GM10266 (cell line): ENCODE measurements at regions not wholly inside any gene's neighbourhood (a gene's known extent, or its start where the extent isn't known, plus 50 kb on each side); places are given as distances from the start of the nearest gene placed in this dataset.
"Not testable (repeated sequence)": the region's sequence is repeated elsewhere in the genome, so short reads cannot be mapped to it uniquely, and the experiment has no call there.

ENCODE experiments used
- DNase-seq: peaks from one replicate; pipeline ENCODE4 v3.0.0; 2012; ENCODE audit errors: extremely low spot score
- TF ChIP-seq, protein P1 (sequence below): IDR thresholded peaks from 2 replicates; pipeline ENCODE4 v1.5.1; 2012; ENCODE audit warnings: mild to moderate bottlenecking, low read depth; ENCODE audit not compliant: control insufficient read depth, insufficient read depth; ENCODE audit errors: missing control alignments

GRCh38 chr16:29296176-29296575, 110.3 kb downstream of the NPIPB11 start:
- not testable (repeated sequence) for DNase-seq

DNA sequence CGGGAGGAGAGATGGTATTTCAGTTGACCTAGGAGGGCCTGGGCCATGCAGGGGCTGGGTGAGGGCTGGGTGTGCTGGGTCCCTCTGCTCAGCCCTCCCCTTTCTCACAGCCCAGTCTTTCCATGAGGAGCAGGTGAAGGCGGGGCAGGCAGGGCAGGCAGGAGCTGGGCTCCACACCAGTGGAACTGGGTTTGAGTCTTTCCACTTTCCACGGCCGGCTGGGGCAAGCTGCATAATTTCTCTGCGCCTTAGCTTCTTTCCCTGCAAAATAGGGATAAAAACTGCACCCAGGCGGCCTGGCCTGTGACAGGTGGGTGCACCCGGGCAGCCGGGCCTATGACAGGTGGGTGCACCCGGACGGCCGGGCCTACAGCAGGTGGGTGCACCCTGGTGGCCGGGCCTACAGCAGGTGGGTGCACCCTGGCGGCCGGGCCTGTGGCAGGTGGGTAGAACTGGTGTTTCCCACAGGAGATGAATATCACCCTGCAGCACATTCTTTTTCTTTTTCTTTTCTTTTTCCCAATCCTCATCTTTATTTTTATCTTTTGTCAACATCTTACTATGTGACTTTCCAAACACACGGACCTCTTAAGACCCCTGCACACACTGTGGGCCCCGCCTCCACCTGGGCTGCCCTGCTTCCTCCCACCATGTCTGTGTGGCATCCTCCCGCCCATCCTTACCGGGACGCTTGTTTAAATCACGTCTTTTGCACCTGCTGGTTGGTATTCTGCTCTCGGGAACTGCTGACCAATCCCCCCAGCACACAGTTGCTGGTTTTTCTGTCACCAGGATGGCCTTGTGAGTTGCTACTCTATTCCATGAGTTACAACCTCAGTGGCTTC, 111.3 kb downstream of the NPIPB11 start:
- not testable (repeated sequence) for DNase-seq

DNA sequence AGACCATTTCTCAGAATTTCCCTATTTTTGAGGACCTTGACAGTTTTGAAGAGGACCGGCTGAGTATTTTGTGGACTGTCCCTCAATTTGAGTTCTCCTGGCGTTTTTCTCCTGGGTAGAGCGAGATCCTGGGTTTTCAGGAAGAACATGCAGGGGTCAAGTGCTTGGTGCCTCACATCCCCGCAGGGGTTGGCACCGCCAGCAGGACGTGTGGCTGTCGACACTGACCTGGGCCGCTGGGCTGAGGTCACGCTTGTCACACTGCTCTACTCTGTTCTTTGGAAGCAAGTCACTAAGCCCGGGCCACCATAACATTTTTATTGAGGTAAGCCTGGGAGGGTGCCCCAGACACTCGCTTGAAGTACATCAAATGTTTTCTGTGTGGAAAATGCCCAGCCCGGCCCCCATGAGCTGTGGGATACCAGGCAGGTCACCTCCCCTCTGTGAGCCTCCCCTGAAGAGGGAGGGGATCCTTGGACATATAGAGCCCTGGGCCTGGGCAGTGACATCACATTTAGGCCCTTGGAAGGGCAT, 112.0 kb downstream of the NPIPB11 start:
- not testable (repeated sequence) for DNase-seq

GRCh38 chr16:29293545-29293944, 113.0 kb downstream of the NPIPB11 start:
- not testable (repeated sequence) for DNase-seq

DNA sequence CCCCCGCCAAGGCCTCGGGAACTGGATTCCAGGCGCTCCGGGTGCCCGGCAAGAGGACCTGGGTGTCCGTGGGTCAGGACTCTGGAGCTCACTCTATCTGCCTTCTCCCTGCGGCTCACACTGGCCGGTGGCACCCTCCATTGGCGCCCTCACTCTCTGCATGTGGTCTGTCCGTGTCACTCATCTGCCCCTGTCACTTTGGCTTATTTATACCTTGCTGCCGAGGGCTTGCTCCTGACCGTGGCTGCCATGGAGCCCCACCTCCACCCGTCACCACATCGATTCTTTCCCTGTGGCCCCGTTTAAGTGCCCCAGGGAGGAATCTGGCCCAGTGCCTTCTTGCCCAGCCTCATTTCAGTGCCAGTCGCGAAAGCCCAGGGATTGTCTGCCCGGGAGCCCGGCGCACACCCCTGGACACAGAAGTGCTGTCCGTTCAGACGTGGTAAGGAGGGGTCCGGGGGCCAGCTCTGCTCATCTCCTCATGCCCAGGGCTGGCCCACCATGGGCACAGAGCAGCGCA, 113.5 kb downstream of the NPIPB11 start:
- DNase-seq = not testable (repeated sequence)

DNA sequence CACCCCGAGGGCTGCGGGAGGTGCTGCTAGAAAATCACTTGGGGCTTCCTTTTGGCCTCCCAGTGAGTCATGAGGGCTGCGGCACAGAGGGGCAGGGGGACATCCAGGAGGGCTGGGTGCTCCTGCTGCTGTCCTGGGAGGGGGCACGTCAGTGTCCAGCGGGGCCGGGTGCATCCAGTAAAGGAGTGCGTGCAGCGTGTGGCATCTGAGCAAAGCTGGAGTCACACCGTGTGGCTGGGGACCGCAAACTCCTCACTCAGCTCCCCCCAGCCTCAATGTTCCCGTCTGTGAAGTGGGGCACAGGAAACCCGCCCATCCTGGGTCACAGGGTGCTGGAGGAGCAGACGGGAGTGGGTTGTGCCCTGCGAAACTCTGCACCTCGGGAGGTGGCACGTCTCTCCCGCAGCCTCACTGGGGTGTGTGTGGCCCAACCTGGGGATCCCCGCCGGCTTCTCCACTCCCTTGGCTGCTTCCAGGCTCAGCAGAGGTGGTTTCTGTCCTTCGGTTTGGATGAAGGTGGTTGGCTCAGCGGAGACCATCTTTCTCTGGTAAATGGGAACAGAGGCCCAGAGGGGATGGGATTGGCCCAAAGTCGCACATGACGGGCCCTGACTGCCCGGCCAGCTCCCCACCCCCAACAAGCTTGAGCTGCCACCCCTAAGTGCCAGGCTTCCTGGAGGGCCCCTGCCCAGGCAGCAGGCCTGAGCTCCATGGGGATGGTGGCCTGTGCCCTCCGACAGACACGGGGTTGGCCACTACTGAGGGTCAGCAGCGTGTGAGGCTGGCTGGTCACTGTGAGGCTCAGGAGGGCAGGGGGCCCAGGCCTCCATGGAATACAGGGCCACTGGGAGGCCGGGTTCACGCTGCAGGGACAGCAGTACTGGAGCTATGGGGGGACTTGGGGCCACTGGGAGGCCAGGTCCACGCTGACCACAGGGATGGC, 114.9 kb downstream of the NPIPB11 start:
- not testable (repeated sequence) for DNase-seq

DNA sequence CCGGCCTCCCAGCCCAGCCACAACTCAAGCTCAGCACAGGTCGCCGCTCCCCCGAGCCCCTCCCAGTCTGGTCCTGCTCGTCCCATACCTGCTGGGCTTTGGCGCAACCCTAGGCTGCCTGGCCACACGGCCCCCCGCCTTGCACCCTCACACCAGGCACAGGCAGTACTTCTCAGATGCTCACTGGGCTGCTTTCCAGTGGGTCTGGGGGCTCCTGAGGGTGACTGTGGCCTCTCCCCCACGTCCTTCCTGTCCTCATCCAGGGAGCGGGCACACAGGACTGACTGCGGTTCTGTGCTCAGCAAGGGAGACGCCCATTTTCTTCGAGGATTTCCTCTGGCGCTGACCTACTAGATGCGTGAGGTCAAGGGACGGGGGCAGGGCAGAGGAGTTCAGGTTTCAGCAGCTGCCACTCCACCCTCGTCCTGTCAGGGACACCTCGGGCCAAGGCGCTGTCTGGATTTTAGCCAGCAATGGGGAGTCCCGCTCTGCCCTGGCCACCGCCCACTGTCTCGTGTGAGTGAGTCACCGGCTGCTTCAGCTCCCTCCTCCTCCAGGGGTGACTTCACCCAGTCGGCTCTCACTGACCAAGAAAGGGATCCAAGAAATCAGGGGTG, 115.8 kb downstream of the NPIPB11 start:
- peak; percentile 70 for DNase-seq
- TF ChIP-seq, protein P1, sequence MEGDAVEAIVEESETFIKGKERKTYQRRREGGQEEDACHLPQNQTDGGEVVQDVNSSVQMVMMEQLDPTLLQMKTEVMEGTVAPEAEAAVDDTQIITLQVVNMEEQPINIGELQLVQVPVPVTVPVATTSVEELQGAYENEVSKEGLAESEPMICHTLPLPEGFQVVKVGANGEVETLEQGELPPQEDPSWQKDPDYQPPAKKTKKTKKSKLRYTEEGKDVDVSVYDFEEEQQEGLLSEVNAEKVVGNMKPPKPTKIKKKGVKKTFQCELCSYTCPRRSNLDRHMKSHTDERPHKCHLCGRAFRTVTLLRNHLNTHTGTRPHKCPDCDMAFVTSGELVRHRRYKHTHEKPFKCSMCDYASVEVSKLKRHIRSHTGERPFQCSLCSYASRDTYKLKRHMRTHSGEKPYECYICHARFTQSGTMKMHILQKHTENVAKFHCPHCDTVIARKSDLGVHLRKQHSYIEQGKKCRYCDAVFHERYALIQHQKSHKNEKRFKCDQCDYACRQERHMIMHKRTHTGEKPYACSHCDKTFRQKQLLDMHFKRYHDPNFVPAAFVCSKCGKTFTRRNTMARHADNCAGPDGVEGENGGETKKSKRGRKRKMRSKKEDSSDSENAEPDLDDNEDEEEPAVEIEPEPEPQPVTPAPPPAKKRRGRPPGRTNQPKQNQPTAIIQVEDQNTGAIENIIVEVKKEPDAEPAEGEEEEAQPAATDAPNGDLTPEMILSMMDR = no peak

GRCh38 chr16:29289516-29290239, 116.8 kb downstream of the NPIPB11 start:
- DNase-seq = not testable (repeated sequence)

DNA sequence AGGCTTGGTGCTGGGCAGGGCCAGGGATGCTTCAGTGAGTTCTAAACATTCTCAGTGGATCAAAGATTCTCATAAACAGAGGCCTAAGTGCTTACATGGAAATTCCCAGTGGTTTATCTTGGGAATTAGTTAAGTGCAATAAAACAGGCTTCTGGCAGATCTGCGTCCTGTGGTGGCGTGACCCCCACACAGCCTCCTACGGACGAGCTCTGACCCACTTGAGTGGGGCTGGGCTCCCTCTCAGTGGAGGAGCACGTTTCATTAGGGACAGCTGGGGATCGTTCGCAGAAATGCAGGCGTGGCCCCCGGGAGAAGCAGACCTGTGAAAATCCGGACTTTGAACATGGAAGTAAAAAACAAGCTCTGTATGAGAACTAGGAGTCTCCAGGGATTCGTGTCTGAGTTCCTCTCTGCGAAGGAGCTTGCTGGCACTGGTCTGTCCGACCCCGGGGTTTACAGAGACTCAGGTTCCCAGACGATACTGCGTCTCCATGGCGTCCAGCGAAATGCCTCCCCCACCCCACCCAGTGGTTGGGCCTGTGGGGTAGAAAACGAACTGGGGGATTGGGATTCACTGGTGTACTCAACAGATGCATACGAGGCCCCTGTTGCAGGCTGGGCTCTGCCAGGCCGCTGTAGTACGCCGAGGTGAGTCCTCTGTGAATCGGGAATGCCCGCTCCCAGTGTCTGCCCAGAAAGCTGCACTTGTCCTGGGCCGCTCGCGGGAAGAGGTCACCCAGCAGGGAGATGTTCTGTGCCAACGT, 117.6 kb downstream of the NPIPB11 start:
- not testable (repeated sequence) for DNase-seq

- not testable (repeated sequence) for DNase-seq
Measured at GRCh38 chr16:29287871-29288535, 118.5 kb downstream of the NPIPB11 start.

DNA sequence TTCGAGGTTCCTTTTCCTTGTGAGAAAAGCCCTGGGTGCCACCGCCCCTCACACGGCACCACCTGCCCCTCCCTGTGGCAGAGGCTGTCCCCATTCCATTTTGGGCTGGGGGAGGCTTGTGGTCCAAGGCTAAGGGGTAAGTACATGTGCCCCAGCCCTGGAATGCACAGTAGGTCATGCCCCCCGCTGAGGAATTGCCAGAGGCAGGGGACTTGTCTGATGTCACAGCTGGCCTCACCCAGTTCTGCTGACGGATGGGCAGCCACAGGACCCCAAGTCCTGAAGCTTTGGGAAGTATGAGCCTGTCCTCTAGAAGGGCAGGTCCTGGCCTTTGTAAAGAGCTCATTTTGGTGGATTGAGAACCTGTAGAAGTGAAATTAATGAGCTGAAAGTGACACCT, 119.3 kb downstream of the NPIPB11 start:
- not testable (repeated sequence) for DNase-seq

- DNase-seq = not testable (repeated sequence)
Measured at GRCh38 chr16:29286796-29287195, 119.7 kb downstream of the NPIPB11 start.

GRCh38 chr16:29286161-29286560, 120.3 kb downstream of the NPIPB11 start:
- DNase-seq = not testable (repeated sequence)

- not testable (repeated sequence) for DNase-seq
Measured at GRCh38 chr16:29285151-29285885, 121.2 kb downstream of the NPIPB11 start.

GRCh38 chr16:29284723-29285122, 121.8 kb downstream of the NPIPB11 start:
- DNase-seq = not testable (repeated sequence)

GRCh38 chr16:29284159-29284558, 122.4 kb downstream of the NPIPB11 start:
- DNase-seq = not testable (repeated sequence)
